ENCODE measurements at regions not wholly inside any gene's neighbourhood (a gene's known extent, or its start where the extent isn't known, plus 50 kb on each side); places are given as distances from the start of the nearest gene placed in this dataset.

- Mint-ChIP-seq H3K4me3 (ENCODE audit: low read depth, unreplicated experiment) (no peak overlapping the region), H3K36me3 (ENCODE audit: insufficient read depth, unreplicated experiment) (no peaks in the 10 kb centered on the region), H3K4me1 (ENCODE audit: low read depth, unreplicated experiment) (no peaks in the 10 kb centered on the region), H3K9me3 (ENCODE audit: low read depth, unreplicated experiment) (no peaks in the 10 kb centered on the region), H3K27me3 (ENCODE audit: unreplicated experiment) (peaks cover 50% of the 10 kb centered on the region), H3K27ac (ENCODE audit: unreplicated experiment) (no peak overlapping the region)
- TF ChIP-seq, protein P1, sequence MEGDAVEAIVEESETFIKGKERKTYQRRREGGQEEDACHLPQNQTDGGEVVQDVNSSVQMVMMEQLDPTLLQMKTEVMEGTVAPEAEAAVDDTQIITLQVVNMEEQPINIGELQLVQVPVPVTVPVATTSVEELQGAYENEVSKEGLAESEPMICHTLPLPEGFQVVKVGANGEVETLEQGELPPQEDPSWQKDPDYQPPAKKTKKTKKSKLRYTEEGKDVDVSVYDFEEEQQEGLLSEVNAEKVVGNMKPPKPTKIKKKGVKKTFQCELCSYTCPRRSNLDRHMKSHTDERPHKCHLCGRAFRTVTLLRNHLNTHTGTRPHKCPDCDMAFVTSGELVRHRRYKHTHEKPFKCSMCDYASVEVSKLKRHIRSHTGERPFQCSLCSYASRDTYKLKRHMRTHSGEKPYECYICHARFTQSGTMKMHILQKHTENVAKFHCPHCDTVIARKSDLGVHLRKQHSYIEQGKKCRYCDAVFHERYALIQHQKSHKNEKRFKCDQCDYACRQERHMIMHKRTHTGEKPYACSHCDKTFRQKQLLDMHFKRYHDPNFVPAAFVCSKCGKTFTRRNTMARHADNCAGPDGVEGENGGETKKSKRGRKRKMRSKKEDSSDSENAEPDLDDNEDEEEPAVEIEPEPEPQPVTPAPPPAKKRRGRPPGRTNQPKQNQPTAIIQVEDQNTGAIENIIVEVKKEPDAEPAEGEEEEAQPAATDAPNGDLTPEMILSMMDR (IDR thresholded peaks at IDR 0.05; ENCODE audit: unreplicated experiment): no peak
- no peak for DNase-seq
- BruUV-seq (replicated peaks): no TSS peak
- CTCF ChIA-PET: no interaction called here
- intact Hi-C loops (cut with micrococcal nuclease; ENCODE audit: unreplicated experiment): no loop called here
These were observed 338.3 kb downstream of the DYSF start for GRCh38 chr2:71791501-71792135.

- CTCF ChIA-PET: no interaction called here
- no peaks in the 10 kb centered on the region for H3K4me1 Mint-ChIP-seq (ENCODE audit: low read depth, unreplicated experiment)
- H3K27me3 Mint-ChIP-seq (ENCODE audit: unreplicated experiment): peaks cover 56% of the 10 kb centered on the region
These were observed 337.7 kb downstream of the DYSF start for GRCh38 chr2:71791061-71791450.

GRCh38 chr2:71790226-71791060, 337.1 kb downstream of the DYSF start:
- Mint-ChIP-seq H3K4me1 (ENCODE audit: low read depth, unreplicated experiment) (no peaks in the 10 kb centered on the region), H3K27ac (ENCODE audit: unreplicated experiment) (no peak overlapping the region), H3K27me3 (ENCODE audit: unreplicated experiment) (peaks cover 62% of the 10 kb centered on the region), H3K4me3 (ENCODE audit: low read depth, unreplicated experiment) (no peak overlapping the region), H3K36me3 (ENCODE audit: insufficient read depth, unreplicated experiment) (no peaks in the 10 kb centered on the region), H3K9me3 (ENCODE audit: low read depth, unreplicated experiment) (no peaks in the 10 kb centered on the region)
- TF ChIP-seq, protein P1 (IDR thresholded peaks at IDR 0.05; ENCODE audit: unreplicated experiment): no peak
- no TSS peak for BruUV-seq (replicated peaks)
- intact Hi-C loops (cut with micrococcal nuclease; ENCODE audit: unreplicated experiment): no loop called here
- DNase-seq: no peak
- CTCF ChIA-PET: interaction anchor here (0.7 kb wide), 1 partner anchor 29 kb away, joined by 4 read pairs; no protein-coding TSS in a partner anchor

More at GRCh38 chr2:71791061-71791450, 337.7 kb downstream of the DYSF start:
- no peak overlapping the region for H3K4me3 Mint-ChIP-seq (ENCODE audit: low read depth, unreplicated experiment)
- intact Hi-C loops (cut with micrococcal nuclease; ENCODE audit: unreplicated experiment): no loop called here
- no peak overlapping the region for H3K27ac Mint-ChIP-seq (ENCODE audit: unreplicated experiment)
- TF ChIP-seq, protein P1 (IDR thresholded peaks at IDR 0.05; ENCODE audit: unreplicated experiment): no peak
- DNase-seq: no peak
- no peaks in the 10 kb centered on the region for H3K9me3 Mint-ChIP-seq (ENCODE audit: low read depth, unreplicated experiment)
- H3K36me3 Mint-ChIP-seq (ENCODE audit: insufficient read depth, unreplicated experiment): no peaks in the 10 kb centered on the region
- no TSS peak for BruUV-seq (replicated peaks)

DNA sequence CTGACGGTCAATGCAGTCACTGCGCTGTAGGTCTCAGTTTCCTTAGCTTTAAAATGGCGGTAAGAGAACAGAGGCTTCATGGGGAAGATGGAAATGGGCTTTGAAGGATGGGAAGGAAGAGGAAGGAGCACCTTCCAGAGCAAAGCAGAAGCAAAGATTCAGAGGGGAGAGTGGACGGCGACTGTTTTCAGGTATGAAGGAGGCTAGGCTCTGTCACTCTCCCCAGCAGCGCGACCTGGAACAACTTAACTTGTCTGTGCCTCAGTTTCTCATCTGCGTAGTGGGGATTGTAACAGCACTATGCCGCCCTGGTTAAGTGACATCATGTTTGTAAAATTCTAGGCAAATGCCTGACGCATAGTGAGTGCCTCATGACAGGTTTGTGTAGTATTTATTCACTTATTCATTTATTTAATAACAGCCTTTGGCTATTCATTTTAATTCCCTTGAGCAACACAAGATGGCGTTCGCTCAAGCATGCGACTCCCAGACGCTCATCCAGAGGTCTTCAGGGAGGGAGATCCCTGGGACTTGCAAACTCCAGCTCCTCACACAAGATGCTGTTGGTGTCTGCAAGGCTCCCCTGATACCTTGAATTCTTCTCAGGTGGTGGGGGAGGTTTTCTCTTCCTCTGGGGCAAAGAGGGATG, 336.3 kb downstream of the DYSF start:
- BruUV-seq (replicated peaks): no TSS peak
- Mint-ChIP-seq H3K9me3 (ENCODE audit: low read depth, unreplicated experiment) (no peaks in the 10 kb centered on the region), H3K36me3 (ENCODE audit: insufficient read depth, unreplicated experiment) (peaks cover 5% of the 10 kb centered on the region), H3K4me1 (ENCODE audit: low read depth, unreplicated experiment) (peaks cover 7% of the 10 kb centered on the region), H3K4me3 (ENCODE audit: low read depth, unreplicated experiment) (no peak overlapping the region), H3K27ac (ENCODE audit: unreplicated experiment) (no peak overlapping the region), H3K27me3 (ENCODE audit: unreplicated experiment) (peaks cover 68% of the 10 kb centered on the region)
- no peak for DNase-seq
- TF ChIP-seq, protein P1 (IDR thresholded peaks at IDR 0.05; ENCODE audit: unreplicated experiment): no peak
- CTCF ChIA-PET: no interaction called here
- intact Hi-C loops (cut with micrococcal nuclease; ENCODE audit: unreplicated experiment): no loop called here

All from Calu3 (cell line).